ENCODE measurements at regions not wholly inside any gene's neighbourhood (a gene's known extent, or its start where the extent isn't known, plus 50 kb on each side); places are given as distances from the start of the nearest gene placed in this dataset.
"Not testable (repeated sequence)": the region's sequence is repeated elsewhere in the genome, so short reads cannot be mapped to it uniquely, and the experiment has no call there.

DNA sequence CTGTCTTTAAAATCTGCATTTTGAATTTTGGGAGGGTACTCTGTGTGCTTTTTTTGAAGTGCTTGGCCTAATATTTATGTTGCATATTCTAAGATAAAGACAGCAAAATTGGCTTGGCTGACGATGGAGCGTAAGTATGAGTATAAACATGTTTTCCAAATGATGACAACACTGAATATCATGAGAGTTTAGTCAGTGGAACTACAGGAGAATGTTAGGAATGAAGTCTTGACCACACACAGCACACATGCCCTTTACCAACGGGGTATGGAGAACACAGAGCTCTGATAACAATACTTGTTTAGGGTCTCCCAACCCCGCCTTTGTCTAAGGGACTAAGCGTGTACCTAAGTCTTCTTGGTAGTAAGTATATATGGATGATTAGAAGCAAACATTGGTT, 253.9 kb upstream of the FZD8 start:
- DNase-seq (ENCODE audit: low read depth): peak; percentile 93

DNA sequence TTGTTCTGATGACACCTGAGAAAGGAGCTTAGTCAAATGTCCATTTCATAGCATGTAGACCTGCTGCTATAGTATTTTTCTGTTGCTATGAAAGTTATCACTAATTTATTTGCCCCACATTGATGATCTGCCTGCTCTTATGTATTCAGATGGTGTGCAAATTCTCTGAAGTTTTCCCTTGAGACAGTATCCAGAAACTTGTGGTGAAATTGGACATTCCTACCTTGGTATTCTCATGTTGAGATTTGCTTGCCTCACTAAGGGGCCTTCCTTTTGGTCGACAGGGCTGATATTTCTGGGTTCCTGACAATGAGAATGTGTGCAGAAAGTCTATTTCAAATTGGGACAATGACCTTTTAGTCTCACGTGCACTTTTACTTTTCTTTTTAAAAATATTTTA, 253.2 kb upstream of the FZD8 start:
- peak; percentile 56 for DNase-seq (ENCODE audit: low read depth)

DNA sequence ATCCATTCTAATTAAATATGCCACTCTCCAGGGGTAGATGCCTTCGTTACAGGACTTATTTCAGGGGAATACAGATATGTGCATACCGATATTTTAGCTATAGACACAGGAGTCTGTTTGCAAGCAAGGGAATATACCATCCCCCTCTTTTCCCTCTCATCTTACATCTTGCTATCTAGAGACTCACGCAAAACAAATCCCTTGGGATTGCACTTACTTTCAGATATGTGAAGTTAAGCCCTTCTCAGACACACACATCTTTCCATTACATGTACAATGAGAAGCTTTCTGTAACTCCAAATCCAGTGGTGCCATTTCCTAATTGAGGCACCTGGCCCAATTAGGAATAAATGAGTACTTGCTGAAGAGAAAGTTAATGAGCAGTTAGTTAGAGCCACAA, 250.4 kb upstream of the FZD8 start:
- peak; percentile 43 for DNase-seq (ENCODE audit: low read depth)

DNA sequence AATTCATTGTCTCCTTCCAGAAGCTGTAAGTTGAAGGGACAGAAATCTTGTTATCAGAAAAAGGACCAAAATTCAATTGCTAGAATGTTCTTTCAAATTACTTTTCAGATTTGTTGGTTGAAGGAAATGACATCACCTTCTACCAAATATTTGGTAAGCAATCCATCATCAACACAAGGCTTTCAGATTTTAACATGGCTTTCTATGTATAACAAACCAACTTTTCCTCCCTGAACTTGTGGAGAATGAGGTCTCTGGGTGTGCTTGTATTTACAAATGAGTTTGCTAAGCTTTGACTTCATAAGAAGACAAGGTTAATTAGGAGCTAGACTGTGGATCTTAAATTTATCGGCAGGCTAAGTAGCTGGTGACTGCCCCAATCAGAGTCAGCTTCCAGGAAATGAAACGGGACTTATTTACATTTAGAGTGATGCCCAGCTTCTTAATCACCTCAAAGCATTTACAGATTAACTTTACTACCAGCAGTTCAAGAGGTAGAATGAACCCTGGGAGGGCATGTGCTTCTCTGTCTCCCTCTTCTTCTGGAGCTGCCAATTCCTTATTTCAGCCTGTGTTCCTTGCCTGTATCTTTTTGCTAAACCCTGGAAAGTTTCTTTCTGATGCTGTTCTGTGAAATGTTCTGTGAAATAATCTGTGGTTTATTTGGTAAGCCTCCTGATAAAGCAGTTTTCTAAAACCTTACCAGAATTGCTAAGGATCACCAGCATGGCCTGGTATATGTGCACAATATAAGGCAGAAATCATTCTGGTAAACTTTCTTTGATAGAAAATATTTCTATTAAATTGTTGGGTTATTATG, 248.8 kb upstream of the FZD8 start:
- DNase-seq (ENCODE audit: low read depth): peak; percentile 67

DNA sequence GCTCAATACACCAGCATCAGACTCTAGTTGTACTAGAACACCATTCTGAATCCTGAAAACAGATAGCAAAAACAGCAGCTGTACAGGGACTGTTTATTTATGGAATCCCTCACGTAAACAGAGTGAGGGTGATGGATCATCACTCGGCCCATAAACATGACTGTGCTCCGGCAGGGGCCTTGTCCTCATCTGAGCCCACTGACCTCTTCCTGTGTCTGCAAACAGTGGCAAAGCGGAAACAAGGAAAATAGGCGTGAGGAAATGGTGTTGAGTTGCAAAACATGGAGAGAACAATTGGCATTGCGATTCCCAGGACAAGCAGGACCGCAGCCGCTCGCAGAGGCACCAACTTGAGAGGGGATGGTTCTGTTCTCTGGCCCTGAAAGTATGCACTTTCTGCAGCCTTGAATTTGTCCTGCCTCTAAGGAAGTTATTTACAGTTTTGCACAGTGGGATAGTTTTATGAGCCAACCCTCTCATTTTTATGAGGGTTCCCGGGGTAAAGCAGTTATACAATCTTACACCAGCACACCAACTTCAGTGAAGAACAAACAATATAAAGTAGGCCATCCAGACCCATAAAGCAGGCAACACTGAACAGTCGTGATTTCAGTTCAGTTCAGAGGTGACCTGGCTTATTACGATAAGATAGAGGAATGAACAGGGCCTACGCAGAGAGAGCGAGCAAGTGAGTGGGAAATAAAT, 248.0 kb upstream of the FZD8 start:
- DNase-seq (ENCODE audit: low read depth): peak; percentile 70

DNA sequence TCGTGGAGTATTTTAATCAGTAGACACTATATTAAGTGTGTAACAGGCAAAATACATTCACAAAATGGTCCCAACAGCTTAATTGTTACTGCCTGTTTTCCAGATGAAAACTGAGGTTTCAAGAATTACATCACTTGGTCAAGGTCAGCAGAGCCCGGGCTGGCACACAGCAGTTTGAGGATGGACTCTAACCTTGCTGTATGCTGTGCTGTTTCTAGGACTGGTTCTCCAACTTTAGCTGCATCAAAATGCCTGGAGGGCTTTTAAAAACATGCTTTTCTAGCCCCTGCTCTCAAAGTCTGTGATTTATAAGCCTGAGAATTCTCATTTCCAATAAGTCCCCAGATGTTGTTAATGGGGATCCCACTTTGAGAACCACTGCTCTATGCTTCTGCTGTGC, 247.1 kb upstream of the FZD8 start:
- DNase-seq (ENCODE audit: low read depth): no peak

DNA sequence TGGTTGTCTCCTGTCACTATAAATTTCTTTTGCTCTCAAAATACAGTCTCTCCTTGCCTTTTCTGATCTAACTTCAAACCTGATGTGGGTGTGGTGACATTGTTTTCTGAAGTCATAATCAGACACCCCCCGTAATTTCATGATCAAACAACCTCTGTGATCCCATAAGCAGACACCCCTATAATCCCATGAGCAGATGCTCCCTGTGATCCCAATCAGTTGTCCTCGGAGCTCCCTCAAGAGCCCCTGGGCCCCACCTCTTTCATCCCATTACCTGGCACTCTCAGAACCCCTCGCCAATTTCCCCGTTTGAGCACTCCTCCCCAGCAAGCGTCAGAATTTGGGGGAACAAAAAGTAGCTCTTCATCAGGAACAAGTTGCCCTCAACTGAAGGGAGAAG, 246.3 kb upstream of the FZD8 start:
- no peak for DNase-seq (ENCODE audit: low read depth)

DNA sequence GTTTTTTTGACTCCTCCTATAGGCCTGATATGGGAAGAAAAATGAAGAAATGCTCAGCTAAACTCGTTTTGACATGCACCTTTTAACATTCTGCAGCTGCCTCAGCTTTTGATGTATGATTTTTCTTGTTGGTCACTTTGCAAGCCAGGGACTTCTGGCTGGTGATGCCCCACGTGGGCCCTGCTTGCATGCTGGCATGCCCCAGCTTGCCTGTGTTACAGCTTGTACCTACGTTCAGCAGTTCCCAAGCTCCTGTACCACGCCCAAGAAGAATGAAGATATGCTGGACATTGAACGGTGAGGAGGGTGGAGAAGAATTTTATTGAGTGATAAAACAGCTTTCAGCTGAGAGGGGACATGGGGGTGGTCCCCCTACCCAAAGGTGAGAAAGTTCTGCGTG, 245.6 kb upstream of the FZD8 start:
- no peak for DNase-seq (ENCODE audit: low read depth)

DNA sequence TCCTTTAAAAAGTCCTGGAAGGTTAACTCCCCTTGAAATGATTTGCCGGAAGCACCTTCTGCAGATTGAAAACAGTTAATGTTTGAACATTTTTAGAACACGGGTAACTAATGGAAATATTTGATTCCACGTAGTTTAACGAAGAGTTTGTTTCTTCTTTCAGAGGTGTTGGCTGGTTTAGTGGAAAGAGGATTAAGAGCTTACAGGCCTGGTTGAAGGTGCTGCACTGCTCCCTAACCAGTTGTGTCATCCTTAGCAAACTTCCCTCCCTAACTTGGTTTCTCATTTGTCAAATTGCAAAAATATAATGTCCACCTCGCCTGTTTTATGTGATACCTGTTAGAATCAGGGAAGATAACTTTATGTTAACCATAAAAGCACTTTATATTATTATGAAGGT, 243.0 kb upstream of the FZD8 start:
- no peak for DNase-seq (ENCODE audit: low read depth)

DNA sequence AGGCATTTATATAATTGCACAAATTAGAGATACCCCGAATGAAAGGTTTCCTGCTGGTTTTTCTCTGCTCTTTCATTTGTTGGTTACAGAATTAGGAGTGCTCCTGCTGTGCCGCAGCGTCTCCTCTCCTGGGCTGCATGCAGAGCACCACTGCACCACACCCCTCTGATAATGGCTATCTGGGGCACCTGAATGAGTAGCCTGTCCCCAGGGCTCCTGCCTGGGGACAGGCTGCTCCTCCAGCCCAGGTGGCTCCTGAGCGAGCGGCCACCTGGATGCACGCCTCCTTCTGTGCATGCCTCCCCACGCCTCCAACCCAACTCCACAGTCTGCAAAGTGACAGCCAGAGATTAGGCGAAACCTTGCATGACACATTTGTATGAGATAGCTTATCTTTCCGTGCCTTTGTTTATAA, 242.6 kb upstream of the FZD8 start:
- no peak for DNase-seq (ENCODE audit: low read depth)

DNA sequence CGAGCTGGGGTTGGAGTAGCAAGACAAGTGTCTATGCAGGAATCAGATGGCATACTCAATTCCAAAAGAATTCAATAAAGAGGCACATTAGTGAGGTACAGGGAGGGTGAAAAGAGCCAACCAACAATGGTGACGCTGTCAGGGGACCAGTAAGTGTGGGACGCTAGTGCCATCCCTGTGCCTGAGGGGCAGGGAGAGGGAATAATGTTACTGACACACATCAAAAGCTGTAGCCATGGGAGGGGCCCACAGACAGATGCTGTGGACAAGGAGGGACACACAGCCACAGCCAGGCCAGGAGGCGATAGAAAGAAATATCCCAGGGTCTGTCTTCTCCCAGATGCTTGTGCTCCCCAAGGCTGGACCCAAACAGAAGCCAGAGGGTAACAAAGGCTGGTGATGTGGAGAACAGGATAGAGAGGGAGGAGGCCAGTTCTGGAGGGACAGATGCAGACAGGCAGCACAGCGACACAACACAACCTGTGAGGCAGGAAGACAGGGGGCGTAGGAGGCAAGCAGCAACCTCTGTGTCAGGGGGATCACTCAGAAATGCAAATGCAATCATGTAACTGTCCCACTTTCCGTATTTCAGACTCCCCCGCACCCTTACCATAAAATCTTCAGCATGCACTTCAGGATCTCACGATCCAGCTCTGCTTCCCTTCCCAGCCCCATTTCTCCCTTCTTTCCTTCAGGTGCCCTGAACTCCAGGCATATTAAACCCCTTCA, 240.5 kb upstream of the FZD8 start:
- DNase-seq (ENCODE audit: low read depth): no peak

DNA sequence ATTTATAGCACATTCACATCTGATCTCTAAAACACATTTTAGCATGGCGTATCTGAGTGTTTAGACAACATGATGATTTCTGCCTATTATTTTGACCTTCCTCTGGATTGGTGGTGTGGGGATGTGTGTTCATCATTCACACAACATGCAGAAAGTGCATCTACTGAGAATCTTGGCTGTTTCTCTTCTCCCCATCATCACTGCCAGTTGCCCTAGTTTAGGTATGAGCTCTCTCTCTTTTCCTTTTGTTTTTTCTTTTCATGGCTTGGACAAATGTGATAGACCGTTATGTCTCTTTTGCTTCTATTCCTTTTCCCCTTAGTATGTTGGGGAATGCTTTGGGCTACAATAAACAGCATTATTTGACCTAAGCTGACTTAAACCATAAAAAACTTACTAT, 239.2 kb upstream of the FZD8 start:
- no peak for DNase-seq (ENCODE audit: low read depth)

DNA sequence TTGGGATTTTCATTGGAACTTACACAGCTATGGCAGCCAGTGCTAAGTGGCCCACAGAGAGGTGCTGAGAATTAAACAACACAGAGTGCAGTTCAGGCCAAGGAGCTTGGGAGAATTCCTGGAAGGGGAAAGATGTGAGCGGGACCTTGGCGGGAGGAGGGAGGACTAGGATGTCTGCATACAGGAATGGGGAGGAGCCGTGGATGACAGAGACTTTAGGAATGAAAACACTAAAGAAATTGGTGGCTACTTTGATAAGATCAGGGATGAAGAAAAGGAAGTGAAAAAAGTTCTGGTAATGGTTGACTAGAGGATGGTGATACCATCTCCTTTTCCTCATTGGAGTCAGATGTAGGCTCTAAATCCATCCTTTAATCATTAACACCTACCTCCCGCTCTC, 234.2 kb upstream of the FZD8 start:
- peak; percentile 72 for DNase-seq (ENCODE audit: low read depth)

DNA sequence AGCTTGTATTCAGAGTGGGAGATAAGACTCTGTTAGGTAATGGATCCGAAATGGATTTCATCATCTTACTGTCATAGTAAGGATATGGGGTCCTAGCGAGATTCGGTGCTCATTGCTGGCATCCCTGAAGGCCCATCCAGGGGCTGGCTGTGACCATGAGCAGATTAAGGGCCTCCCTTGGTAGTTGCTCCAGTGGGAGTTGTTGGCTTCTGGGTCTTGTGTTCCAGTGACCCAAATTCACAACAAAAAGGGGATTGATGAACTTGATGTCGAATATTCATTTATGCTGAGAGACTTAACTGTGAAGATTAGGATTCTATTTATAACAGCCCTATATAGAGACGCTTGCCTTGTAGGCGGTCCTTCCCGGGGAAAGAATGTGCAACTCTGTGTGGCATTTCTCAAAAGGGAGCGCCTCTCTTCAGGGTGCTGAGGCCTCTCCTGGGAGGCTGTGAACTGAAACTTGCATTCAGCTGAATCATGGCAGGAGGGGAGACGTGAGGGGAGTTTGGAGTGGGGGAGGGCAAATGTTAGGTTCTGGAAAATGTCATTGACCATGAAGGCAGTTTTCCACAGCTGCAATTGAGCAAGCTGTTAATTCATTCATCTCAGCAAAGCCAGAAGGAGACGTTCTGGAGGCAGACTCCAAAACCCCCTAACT, 233.1 kb upstream of the FZD8 start:
- peak; percentile 94 for DNase-seq (ENCODE audit: low read depth)

DNA sequence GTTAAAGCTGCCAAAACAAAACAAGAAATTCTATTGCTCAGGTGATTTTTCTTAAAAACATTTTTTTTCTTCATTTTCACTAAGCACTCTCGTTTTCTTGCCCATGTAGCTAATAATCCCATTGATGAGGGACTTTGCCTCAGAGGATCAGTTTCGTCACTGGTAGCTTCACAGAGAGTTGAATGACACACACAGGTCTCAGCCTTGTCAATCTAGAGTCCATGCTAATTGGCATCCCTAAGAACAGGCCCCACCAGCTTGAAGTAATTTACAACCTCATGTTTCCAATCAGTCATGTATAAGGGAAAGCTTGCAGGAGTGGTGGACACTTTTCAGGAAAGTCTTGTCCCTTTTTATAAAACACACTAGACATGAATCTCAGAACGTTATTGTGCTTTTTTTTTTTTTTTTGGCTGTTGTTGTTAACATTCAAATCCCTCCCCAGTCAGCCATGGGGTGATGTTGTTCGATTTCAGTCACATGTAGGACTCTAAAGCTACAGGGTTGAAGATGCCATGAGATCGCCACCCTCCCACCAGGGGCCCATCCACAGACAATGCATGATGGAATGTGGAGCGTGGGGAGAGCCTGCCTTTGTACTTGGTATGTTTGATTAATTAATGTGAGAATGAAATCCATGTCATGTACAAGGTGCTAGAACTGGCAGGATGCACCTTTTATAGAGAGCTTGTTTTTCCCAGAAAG, 232.4 kb upstream of the FZD8 start:
- DNase-seq (ENCODE audit: low read depth): peak; percentile 70

DNA sequence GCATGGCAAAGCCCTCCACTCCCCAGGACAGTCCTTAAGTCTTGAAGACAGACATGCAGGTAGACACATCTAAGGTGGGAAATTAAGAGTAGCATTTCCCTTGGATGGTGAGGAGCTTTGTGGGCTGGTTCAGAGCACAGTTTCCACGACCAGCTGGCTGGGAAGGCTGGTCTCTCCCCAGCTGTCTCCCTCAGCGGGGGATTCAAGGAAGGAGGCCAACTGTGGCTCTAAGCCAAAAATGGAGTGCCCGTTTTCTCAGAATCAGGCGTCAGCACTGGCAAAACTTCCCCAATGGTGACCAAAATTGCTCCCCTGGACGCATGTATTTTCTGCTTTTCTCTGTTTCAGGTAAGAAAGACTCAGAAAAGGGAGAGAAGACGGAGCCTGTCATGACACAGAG, 230.6 kb upstream of the FZD8 start:
- no peak for DNase-seq (ENCODE audit: low read depth)

DNA sequence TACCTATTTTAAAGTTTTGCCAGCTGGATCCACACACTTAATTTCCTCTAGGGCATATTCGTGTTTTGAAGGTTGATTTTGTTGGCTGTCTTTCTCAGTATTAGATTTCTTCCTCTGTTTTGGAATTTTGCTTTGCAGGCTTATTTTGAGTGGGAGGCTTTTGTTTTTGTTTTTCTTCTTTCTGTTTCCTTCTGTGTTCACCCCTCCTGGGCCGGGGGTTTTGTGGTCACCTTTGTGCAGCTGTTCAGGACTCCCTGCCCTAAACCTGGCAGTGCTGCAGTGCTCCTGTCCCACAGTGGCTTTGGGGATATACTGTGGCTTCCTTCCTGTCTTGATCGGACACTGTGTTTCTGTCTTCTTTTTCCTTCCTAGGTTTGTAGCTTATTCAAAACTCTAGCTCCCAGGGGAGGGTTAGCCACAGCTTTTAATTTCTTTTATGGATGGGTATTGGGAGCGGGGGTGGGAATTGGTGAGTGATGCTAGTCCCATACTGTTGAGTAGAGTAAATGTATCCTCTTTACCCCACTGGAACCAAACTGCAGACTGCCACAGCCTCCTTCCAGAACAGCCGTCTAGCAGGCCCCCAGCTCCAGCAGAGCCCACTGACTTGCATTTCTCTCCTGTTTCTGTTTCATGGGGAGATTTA, 228.7 kb upstream of the FZD8 start:
- no peak for DNase-seq (ENCODE audit: low read depth)

DNA sequence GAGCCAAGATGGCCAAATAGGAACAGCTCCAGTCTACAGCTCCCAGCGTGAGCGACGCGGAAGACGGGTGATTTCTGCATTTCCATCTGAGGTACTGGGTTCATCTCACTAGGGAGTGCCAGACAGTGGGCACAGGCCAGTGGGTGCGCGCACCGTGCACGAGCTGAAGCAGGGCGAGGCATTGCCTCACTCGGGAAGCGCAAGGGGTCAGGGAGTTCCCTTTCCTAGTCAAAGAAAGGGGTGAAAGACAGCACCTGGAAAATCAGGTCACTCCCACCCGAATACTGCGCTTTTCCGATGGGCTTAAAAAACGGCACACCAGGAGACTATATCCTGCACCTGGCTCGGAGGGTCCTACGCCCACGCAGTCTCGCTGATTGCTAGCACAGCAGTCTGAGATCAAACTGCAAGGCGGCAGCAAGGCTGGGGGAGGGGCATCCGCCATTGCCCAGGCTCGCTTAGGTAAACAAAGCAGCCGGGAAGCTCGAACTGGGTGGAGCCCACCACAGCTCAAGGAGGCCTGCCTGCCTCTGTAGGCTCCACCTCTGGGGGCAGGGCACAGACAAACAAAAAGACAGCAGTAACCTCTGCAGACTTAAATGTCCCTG, 216.7 kb upstream of the FZD8 start:
- not testable (repeated sequence) for DNase-seq (ENCODE audit: low read depth)

DNA sequence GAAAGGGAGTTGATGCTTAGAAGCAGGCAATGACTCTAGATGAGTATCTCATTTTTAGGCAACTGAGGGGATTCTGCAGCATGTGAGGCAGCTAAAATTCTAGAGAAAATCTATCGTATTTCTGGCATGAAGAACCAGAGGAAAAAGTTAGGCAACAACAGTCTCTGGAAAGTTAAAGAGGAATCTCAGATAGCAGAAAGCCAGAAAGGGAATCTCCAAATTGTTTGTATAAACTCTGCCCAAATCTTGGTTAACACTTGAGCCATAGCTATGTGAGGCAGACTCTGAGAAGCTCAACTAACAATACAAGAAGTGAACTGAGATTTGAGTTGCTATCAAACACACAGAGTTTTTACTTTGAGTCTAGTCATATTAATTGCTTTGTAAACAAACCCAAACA, 215.8 kb upstream of the FZD8 start:
- no peak for DNase-seq (ENCODE audit: low read depth)

DNA sequence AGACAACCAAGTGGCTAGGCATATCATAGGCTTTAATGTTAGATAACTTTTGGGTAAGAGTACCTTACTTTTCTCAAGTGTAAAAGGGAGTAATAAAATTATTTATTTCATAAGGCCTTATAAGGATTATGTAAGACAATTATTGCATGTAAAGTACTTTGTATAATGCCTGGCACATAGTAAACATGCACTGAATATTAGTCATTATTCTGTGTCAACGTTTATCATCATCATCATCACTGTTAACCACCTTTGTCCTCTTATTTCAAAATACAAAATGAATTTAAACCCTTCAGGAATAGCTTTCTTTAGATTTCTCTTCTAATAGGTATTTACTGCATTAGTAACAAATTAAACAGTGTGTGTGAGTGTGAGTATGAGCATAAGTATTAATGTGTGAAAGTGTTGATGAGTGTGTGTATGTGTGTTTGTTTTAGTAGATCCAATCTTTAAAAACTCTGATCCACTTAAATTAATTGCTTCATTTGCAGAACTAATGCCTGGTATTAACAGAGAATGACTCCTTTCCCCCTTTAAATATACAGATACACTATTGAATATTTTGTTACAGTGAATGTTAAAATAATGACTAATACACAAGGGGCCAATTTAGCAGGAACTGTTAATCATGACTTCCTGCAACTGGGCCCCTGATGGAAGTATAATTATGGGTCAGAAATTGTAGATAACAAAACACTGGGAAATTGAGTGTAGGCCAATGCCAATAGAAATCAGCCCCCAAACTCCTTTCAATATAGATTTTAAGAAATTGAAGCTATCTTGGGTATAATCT, 213.3 kb upstream of the FZD8 start:
- DNase-seq (ENCODE audit: low read depth): peak; percentile 36

Measured in amniotic epithelial cell (primary cell).